ENCODE measurements at regions not wholly inside any gene's neighbourhood (a gene's known extent, or its start where the extent isn't known, plus 50 kb on each side); places are given as distances from the start of the nearest gene placed in this dataset.

- FAIRE-seq = no peak
- DNase-seq (ENCODE audit: low spot score in 2 of 2) = no peak
Measured at GRCh38 chr11:91698845-91699244, 525.8 kb upstream of the FAT3 start.

GRCh38 chr11:91694331-91694730 lies 530.3 kb upstream of the FAT3 start:
- no peak for FAIRE-seq
- no peak for DNase-seq (ENCODE audit: low spot score in 2 of 2)

GRCh38 chr11:91691872-91692271 lies 532.7 kb upstream of the FAT3 start:
- FAIRE-seq (no peak), DNase-seq (ENCODE audit: low spot score in 2 of 2) (no peak)

- no peak for FAIRE-seq
- DNase-seq (ENCODE audit: low spot score in 2 of 2) = no peak
Measured at GRCh38 chr11:91688672-91689071, 535.9 kb upstream of the FAT3 start.

GRCh38 chr11:91686700-91687099 lies 537.9 kb upstream of the FAT3 start:
- DNase-seq (ENCODE audit: low spot score in 2 of 2) (no peak), FAIRE-seq (no peak)

- DNase-seq (ENCODE audit: low spot score in 2 of 2) (no peak), FAIRE-seq (no peak)
Measured at GRCh38 chr11:91686281-91686680, 538.3 kb upstream of the FAT3 start.

GRCh38 chr11:91673705-91674104 lies 550.9 kb upstream of the FAT3 start:
- DNase-seq (ENCODE audit: low spot score in 2 of 2) = no peak
- FAIRE-seq = no peak

GRCh38 chr11:91664521-91664920 lies 560.1 kb upstream of the FAT3 start:
- no peak for DNase-seq (ENCODE audit: low spot score in 2 of 2)
- no peak for FAIRE-seq

GRCh38 chr11:91660036-91660435 lies 564.6 kb upstream of the FAT3 start:
- DNase-seq (ENCODE audit: low spot score in 2 of 2) (no peak), FAIRE-seq (no peak)

- no peak for DNase-seq (ENCODE audit: low spot score in 2 of 2)
- no peak for FAIRE-seq
Measured at GRCh38 chr11:91654686-91655085, 569.9 kb upstream of the FAT3 start.

- DNase-seq (ENCODE audit: low spot score in 2 of 2) (no peak), FAIRE-seq (no peak)
Measured at GRCh38 chr11:91653079-91653754, 571.4 kb upstream of the FAT3 start.

- no peak for DNase-seq (ENCODE audit: low spot score in 2 of 2)
- no peak for FAIRE-seq
Measured at GRCh38 chr11:91650802-91651201, 573.8 kb upstream of the FAT3 start.

GRCh38 chr11:91641153-91641552 lies 583.5 kb upstream of the FAT3 start:
- DNase-seq (ENCODE audit: low spot score in 2 of 2) (no peak), FAIRE-seq (no peak)

- FAIRE-seq (no peak), DNase-seq (ENCODE audit: low spot score in 2 of 2) (no peak)
Measured at GRCh38 chr11:91639359-91639758, 585.3 kb upstream of the FAT3 start.

- DNase-seq (ENCODE audit: low spot score in 2 of 2) (no peak), FAIRE-seq (no peak)
Measured at GRCh38 chr11:91630916-91631673, 593.5 kb upstream of the FAT3 start.

GRCh38 chr11:91625495-91625894 lies 599.1 kb upstream of the FAT3 start:
- FAIRE-seq (no peak), DNase-seq (ENCODE audit: low spot score in 2 of 2) (no peak)

GRCh38 chr11:91624021-91624420 lies 600.6 kb upstream of the FAT3 start:
- FAIRE-seq (no peak), DNase-seq (ENCODE audit: low spot score in 2 of 2) (no peak)

GRCh38 chr11:91608677-91609076 lies 615.9 kb upstream of the FAT3 start:
- no peak for FAIRE-seq
- DNase-seq (ENCODE audit: low spot score in 2 of 2) = no peak

GRCh38 chr11:91596111-91596510 lies 628.5 kb upstream of the FAT3 start:
- DNase-seq (ENCODE audit: low spot score in 2 of 2) (no peak), FAIRE-seq (no peak)

GRCh38 chr11:91591021-91591420 lies 633.6 kb upstream of the FAT3 start:
- no peak for FAIRE-seq
- no peak for DNase-seq (ENCODE audit: low spot score in 2 of 2)

- FAIRE-seq (no peak), DNase-seq (ENCODE audit: low spot score in 2 of 2) (no peak)
Measured at GRCh38 chr11:91587131-91587530, 637.5 kb upstream of the FAT3 start.
